ENCODE measurements at regions not wholly inside any gene's neighbourhood (a gene's known extent, or its start where the extent isn't known, plus 50 kb on each side); places are given as distances from the start of the nearest gene placed in this dataset.

GRCh38 chr2:66957677-66958076 is 439.5 kb upstream of the ETAA1 start:
- Mint-ChIP-seq H3K27me3 (no peaks in the 10 kb centered on the region), H3K9me3 (ENCODE audit: insufficient read depth) (no peaks in the 10 kb centered on the region), H3K4me1 (no peaks in the 10 kb centered on the region), H3K27ac (no peak overlapping the region), H3K4me3 (no peak overlapping the region)
- Histone ChIP-seq H3K9ac (ENCODE audit: low read length) (no peak overlapping the region), H3K9me3 (ENCODE audit: control extremely low read depth in 1 of 3, control insufficient read depth in 2 of 3, insufficient read depth in 1 of 3, low read length in 2 of 3) (no peaks in the 10 kb centered on the region), H3K27me3 (replicated peaks in 1 of 4; ENCODE audit: control extremely low read depth in 1 of 4, control insufficient read depth in 3 of 4, insufficient read depth in 4 of 4, low read length in 3 of 4) (no peaks in the 10 kb centered on the region), H3K79me2 (ENCODE audit: control insufficient read depth, insufficient read depth, low read length) (no peaks in the 10 kb centered on the region), H4K20me1 (ENCODE audit: control insufficient read depth, insufficient read depth, low read length, poor library complexity, severe bottlenecking) (no peaks in the 10 kb centered on the region), H3K4me1 (ENCODE audit: control insufficient read depth in 2 of 2, insufficient read depth in 2 of 2, low read length in 2 of 2) (no peaks in the 10 kb centered on the region), H3K27ac (ENCODE audit: low read length in 2 of 2) (no peak overlapping the region), H2AFZ (ENCODE audit: insufficient read depth, low read depth, low read length, poor library complexity, severe bottlenecking) (no peak overlapping the region), H3K4me2 (replicated peaks; ENCODE audit: low read depth, low read length, poor library complexity, severe bottlenecking) (no peak overlapping the region), H3K36me3 (replicated peaks in 1 of 2; ENCODE audit: control extremely low read depth in 1 of 2, control insufficient read depth in 1 of 2, extremely low read depth in 1 of 2, insufficient read depth in 2 of 2, low read length in 1 of 2) (no peaks in the 10 kb centered on the region), H3K4me3 (ENCODE audit: control extremely low read depth in 1 of 5, extremely low read depth in 1 of 5, insufficient read depth in 1 of 5, low read depth in 2 of 5, low read length in 4 of 5) (no peak overlapping the region)
- CTCF ChIA-PET, result no interaction called here
- ATAC-seq (ENCODE audit: low read depth) (no peak), DNase-seq (no peak)
- 100% methylated on average over 1 of the region's 4 CpGs for WGBS (ENCODE audit: insufficient coverage)
- TF ChIP-seq, protein P1, sequence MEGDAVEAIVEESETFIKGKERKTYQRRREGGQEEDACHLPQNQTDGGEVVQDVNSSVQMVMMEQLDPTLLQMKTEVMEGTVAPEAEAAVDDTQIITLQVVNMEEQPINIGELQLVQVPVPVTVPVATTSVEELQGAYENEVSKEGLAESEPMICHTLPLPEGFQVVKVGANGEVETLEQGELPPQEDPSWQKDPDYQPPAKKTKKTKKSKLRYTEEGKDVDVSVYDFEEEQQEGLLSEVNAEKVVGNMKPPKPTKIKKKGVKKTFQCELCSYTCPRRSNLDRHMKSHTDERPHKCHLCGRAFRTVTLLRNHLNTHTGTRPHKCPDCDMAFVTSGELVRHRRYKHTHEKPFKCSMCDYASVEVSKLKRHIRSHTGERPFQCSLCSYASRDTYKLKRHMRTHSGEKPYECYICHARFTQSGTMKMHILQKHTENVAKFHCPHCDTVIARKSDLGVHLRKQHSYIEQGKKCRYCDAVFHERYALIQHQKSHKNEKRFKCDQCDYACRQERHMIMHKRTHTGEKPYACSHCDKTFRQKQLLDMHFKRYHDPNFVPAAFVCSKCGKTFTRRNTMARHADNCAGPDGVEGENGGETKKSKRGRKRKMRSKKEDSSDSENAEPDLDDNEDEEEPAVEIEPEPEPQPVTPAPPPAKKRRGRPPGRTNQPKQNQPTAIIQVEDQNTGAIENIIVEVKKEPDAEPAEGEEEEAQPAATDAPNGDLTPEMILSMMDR (IDR thresholded peaks at IDR 0.05), result no peak
- TF ChIP-seq EZH2 (IDR thresholded peaks at IDR 0.05; ENCODE audit: borderline replicate concordance, insufficient read depth, low read depth, low read length, poor library complexity, severe bottlenecking), result no peak
- POLR2A ChIA-PET, result no interaction called here
- intact Hi-C loops (cut with micrococcal nuclease), result no loop called here

- H3K36me3 ChIP-seq (replicated peaks in 1 of 2; ENCODE audit: control extremely low read depth in 1 of 2, control insufficient read depth in 1 of 2, extremely low read depth in 1 of 2, insufficient read depth in 2 of 2, low read length in 1 of 2), result no peaks in the 10 kb centered on the region
- intact Hi-C loops (cut with micrococcal nuclease), result no loop called here
Measured at GRCh38 chr2:66960161-66960560, 437.0 kb upstream of the ETAA1 start.

More at GRCh38 chr2:66960161-66960560, 437.0 kb upstream of the ETAA1 start:
- H3K4me2 ChIP-seq (replicated peaks; ENCODE audit: low read depth, low read length, poor library complexity, severe bottlenecking), result no peak overlapping the region
- no peak overlapping the region for H3K9ac ChIP-seq (ENCODE audit: low read length)
- no peaks in the 10 kb centered on the region for H3K9me3 ChIP-seq (ENCODE audit: control extremely low read depth in 1 of 3, control insufficient read depth in 2 of 3, insufficient read depth in 1 of 3, low read length in 2 of 3)
- no peaks in the 10 kb centered on the region for H4K20me1 ChIP-seq (ENCODE audit: control insufficient read depth, insufficient read depth, low read length, poor library complexity, severe bottlenecking)
- ATAC-seq (ENCODE audit: low read depth), result no peak
- CTCF ChIA-PET, result no interaction called here
- Mint-ChIP-seq H3K27ac (no peak overlapping the region), H3K4me3 (no peak overlapping the region), H3K27me3 (no peaks in the 10 kb centered on the region), H3K9me3 (ENCODE audit: insufficient read depth) (no peaks in the 10 kb centered on the region), H3K4me1 (no peaks in the 10 kb centered on the region)
- H2AFZ ChIP-seq (ENCODE audit: insufficient read depth, low read depth, low read length, poor library complexity, severe bottlenecking), result no peak overlapping the region
- no peak overlapping the region for H3K27ac ChIP-seq (ENCODE audit: low read length in 2 of 2)
- POLR2A ChIA-PET, result no interaction called here
- H3K27me3 ChIP-seq (replicated peaks in 1 of 4; ENCODE audit: control extremely low read depth in 1 of 4, control insufficient read depth in 3 of 4, insufficient read depth in 4 of 4, low read length in 3 of 4), result no peaks in the 10 kb centered on the region
- TF ChIP-seq EZH2 (IDR thresholded peaks at IDR 0.05; ENCODE audit: borderline replicate concordance, insufficient read depth, low read depth, low read length, poor library complexity, severe bottlenecking), result no peak
- TF ChIP-seq, protein P1 (IDR thresholded peaks at IDR 0.05), result no peak
- H3K4me3 ChIP-seq (ENCODE audit: control extremely low read depth in 1 of 5, extremely low read depth in 1 of 5, insufficient read depth in 1 of 5, low read depth in 2 of 5, low read length in 4 of 5), result no peak overlapping the region
- WGBS (ENCODE audit: insufficient coverage), result 85% methylated on average over 4 of the region's 7 CpGs
- H3K4me1 ChIP-seq (ENCODE audit: control insufficient read depth in 2 of 2, insufficient read depth in 2 of 2, low read length in 2 of 2), result no peaks in the 10 kb centered on the region
- no peaks in the 10 kb centered on the region for H3K79me2 ChIP-seq (ENCODE audit: control insufficient read depth, insufficient read depth, low read length)
- DNase-seq, result no peak
